ENCODE measurements at regions not wholly inside any gene's neighbourhood (a gene's known extent, or its start where the extent isn't known, plus 50 kb on each side); places are given as distances from the start of the nearest gene placed in this dataset.

- TF ChIP-seq, protein P1, sequence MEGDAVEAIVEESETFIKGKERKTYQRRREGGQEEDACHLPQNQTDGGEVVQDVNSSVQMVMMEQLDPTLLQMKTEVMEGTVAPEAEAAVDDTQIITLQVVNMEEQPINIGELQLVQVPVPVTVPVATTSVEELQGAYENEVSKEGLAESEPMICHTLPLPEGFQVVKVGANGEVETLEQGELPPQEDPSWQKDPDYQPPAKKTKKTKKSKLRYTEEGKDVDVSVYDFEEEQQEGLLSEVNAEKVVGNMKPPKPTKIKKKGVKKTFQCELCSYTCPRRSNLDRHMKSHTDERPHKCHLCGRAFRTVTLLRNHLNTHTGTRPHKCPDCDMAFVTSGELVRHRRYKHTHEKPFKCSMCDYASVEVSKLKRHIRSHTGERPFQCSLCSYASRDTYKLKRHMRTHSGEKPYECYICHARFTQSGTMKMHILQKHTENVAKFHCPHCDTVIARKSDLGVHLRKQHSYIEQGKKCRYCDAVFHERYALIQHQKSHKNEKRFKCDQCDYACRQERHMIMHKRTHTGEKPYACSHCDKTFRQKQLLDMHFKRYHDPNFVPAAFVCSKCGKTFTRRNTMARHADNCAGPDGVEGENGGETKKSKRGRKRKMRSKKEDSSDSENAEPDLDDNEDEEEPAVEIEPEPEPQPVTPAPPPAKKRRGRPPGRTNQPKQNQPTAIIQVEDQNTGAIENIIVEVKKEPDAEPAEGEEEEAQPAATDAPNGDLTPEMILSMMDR (IDR thresholded peaks at IDR 0.05) = no peak
- TF ChIP-seq POLR2A (IDR thresholded peaks at IDR 0.05) = no peak
Measured at GRCh38 chr9:97359147-97359546, 51.7 kb downstream of the CCDC180 start.
